ENCODE measurements at regions not wholly inside any gene's neighbourhood (a gene's known extent, or its start where the extent isn't known, plus 50 kb on each side); places are given as distances from the start of the nearest gene placed in this dataset.

DNA sequence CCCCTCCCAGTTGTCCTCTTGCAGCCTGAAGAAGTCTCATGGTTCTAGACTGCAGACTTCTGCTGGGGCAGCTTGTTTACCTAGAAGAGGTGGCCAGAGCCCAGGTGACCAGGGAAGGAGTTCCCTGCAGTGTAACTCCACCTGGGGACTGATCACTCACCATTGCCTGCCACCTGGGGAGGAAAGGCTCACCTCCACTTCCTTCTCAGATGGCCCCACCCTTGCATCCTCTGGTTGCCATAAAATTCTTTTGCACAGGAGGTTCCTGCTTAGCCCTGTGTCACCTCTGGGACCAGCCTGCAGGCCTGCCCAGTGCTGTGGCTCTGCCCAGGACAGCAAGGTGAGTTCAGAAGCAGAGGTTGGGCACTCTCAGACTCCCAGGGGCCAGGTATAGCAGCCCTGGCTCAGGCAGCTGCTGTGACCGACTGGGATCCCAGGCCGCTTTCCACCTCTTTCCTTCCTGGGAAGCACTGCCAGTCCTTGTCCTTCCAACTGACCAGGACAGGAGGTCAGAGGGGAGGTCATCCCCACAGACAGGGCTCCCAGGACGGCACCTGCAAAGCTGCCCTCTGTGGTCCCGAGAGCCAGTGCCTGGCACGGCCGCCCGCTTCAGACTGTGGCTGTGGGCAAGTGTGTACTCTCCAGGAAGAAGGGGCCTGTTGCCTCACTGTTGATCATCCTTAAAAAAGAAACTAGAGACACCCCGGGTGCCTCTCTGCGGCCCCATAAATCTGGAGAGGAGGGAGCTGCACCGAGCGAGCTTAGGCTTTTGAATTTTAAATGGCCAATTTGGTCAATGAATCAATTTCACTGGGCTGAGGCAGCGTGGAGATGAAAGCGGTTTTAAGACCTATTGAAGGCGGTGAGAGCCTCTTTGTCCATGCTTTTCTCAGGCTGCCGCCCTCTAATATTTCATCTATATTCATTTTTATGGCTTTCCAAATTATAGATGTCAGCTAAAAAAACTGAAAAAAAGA lies 79.5 kb upstream of the C14orf180 start:
- H3K4me3 ChIP-seq (ENCODE audit: low read length): no peak overlapping the region
- TF ChIP-seq, protein P1, sequence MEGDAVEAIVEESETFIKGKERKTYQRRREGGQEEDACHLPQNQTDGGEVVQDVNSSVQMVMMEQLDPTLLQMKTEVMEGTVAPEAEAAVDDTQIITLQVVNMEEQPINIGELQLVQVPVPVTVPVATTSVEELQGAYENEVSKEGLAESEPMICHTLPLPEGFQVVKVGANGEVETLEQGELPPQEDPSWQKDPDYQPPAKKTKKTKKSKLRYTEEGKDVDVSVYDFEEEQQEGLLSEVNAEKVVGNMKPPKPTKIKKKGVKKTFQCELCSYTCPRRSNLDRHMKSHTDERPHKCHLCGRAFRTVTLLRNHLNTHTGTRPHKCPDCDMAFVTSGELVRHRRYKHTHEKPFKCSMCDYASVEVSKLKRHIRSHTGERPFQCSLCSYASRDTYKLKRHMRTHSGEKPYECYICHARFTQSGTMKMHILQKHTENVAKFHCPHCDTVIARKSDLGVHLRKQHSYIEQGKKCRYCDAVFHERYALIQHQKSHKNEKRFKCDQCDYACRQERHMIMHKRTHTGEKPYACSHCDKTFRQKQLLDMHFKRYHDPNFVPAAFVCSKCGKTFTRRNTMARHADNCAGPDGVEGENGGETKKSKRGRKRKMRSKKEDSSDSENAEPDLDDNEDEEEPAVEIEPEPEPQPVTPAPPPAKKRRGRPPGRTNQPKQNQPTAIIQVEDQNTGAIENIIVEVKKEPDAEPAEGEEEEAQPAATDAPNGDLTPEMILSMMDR (IDR thresholded peaks at IDR 0.05; ENCODE audit: insufficient read depth, low read depth, low read length, missing control alignments): no peak
- no peak for DNase-seq (ENCODE audit: low read depth)

DNA sequence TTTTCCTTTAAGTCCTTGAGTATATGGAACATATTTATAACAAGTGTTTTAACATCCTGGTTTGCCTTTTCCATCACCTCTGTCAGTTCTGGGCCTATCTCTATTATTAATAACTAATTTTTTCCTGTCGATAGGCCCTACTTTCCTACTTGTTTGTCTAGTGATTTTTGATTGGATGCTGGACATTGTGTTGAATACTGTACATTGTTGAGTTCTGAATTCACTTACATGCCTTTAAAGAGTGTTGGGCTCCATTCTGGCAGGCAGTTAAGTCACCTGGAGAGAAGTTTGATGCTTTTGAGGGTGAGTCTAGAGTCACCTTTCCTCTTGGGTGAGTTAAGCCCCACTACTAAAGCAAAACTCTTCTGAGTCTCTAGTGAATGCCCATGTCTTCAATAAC lies 77.5 kb upstream of the C14orf180 start:
- no peak overlapping the region for H3K4me3 ChIP-seq (ENCODE audit: low read length)
- TF ChIP-seq, protein P1 (IDR thresholded peaks at IDR 0.05; ENCODE audit: insufficient read depth, low read depth, low read length, missing control alignments): no peak
- no peak for DNase-seq (ENCODE audit: low read depth)

DNA sequence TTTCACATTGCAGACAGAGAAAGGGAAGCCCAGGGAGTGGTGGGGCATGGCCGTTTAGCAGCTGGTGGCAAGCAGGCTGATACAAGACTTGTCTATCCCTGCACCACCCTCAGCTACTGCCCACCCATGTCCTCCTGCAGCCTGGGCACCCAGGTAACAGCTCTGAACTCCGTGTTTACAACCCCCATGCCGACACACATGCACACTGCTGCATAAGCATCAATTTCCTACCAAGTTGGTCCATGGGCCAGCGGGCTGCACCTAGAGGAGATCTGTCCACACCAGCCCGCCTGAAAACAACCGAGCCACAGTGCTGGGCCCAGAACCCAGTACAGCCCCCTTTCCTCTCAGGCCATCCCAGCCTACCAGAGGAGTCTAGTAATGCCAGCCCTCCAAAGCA lies 75.9 kb upstream of the C14orf180 start:
- DNase-seq (ENCODE audit: low read depth): no peak
- TF ChIP-seq, protein P1 (IDR thresholded peaks at IDR 0.05; ENCODE audit: insufficient read depth, low read depth, low read length, missing control alignments): no peak

DNA sequence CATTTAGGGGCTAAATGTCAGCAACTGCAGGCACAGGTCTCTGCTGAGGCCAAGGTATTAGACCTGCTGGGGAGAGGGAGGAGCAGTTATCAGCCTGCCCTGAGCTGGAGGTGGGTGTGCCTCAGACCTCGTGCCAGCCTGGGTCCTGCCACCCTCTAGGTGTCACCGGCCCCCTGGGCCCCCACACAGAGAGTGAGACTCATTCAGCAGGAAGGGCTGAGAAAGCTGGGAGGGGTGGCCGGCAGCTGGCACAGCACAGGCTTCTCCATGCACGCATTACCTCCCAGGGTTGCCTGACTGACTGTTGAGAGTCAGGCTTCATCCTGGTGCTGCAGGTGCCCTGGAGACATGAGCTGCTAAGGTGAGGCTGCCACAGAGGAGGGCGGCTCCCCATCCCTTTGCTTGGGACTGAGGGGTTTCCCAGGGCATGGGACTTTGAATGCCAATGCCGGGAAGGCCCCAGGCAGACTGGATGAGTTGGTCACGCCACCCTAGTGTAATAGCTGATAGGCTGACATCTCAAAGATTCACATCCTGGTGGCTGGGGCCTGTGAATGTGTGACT lies 75.3 kb upstream of the C14orf180 start:
- TF ChIP-seq, protein P1 (IDR thresholded peaks at IDR 0.05; ENCODE audit: insufficient read depth, low read depth, low read length, missing control alignments): no peak
- no peak overlapping the region for H3K4me3 ChIP-seq (ENCODE audit: low read length)

More for the DNA sequence above, 75.9 kb upstream of the C14orf180 start:
- H3K4me3 ChIP-seq (ENCODE audit: low read length): no peak overlapping the region

GRCh38 chr14:104505085-104506074 lies 74.2 kb upstream of the C14orf180 start:
- DNase-seq (ENCODE audit: low read depth): no peak
- no peak overlapping the region for H3K4me3 ChIP-seq (ENCODE audit: low read length)
- TF ChIP-seq, protein P1 (IDR thresholded peaks at IDR 0.05; ENCODE audit: insufficient read depth, low read depth, low read length, missing control alignments): no peak

More for the DNA sequence above, 75.3 kb upstream of the C14orf180 start:
- DNase-seq (ENCODE audit: low read depth): no peak

DNA sequence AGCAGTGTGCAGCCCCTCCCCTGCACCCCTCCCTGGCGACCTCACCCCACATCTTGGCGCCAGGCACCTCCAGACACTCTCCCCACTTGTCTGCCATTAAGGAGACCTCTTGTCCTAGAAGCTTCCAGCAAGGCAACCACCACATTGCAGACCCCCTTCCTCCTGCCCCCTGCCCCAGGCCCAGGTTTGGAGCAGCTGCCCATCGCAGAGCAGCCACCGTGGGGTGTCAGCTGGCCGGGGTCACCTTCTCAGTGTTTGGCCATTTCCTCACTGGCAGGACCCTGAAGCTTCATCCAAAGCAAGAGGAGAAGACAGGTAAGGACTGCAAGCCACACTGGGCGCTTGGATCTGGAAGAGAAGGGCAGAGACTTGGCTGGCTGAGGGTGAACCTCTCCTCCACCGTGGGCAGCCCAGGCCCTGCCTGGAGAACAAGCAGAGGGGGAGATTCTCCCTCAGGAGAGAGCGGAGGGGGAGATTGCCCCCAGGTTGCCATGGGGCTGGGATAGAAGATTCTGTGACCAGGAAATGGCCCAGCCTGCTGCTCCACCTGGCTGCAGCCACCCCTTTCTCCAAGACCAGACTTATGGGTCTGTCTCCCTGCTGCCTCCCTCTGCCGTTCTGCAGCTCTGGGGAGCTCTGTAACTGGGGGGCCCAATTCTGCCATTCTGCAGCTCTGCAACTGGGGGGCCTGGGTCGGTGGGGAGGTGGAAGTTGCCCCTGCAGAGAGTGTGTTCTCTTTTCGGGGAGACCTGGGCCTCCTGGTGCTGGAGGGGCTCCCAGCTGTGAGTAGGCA lies 72.9 kb upstream of the C14orf180 start:
- TF ChIP-seq, protein P1 (IDR thresholded peaks at IDR 0.05; ENCODE audit: insufficient read depth, low read depth, low read length, missing control alignments): no peak
- DNase-seq (ENCODE audit: low read depth): no peak
- H3K4me3 ChIP-seq (ENCODE audit: low read length): no peak overlapping the region
